HUES6 (cell line): ENCODE measurements at regions not wholly inside any gene's neighbourhood (a gene's known extent, or its start where the extent isn't known, plus 50 kb on each side); places are given as distances from the start of the nearest gene placed in this dataset.

ENCODE experiments used
- H3K27ac ChIP-seq: 2 replicates; pipeline ENCODE4 v1.7.0; 2013; ENCODE audit warnings: low read depth, mild to moderate bottlenecking, low read length, inconsistent platforms
- H3K27me3 ChIP-seq: 2 replicates; pipeline ENCODE4 v1.6.1; 2013; ENCODE audit warnings: low read length; ENCODE audit not compliant: control insufficient read depth, insufficient read depth
- H3K36me3 ChIP-seq: 2 replicates; pipeline ENCODE4 v1.6.1; 2013; ENCODE audit warnings: low read length; ENCODE audit not compliant: control insufficient read depth, insufficient read depth
- H3K4me1 ChIP-seq: 2 replicates; pipeline ENCODE4 v1.6.1; 2013; ENCODE audit warnings: low read length; ENCODE audit not compliant: control insufficient read depth, insufficient read depth
- H3K4me3 ChIP-seq: 2 replicates; pipeline ENCODE4 v1.5.1; 2013; ENCODE audit warnings: low read depth, low read length
- H3K9ac ChIP-seq: one replicate; pipeline ENCODE4 v1.6.1; 2013; ENCODE audit warnings: mild to moderate bottlenecking, low read length
- H3K9me3 ChIP-seq: 2 replicates; pipeline ENCODE4 v1.6.1; 2013; ENCODE audit warnings: low read depth, low read length; ENCODE audit not compliant: control insufficient read depth, insufficient read depth

GRCh38 chr11:127567237-127567932, 566.8 kb upstream of the KIRREL3 start:
- Histone ChIP-seq H3K27me3 (no peaks in the 10 kb centered on the region), H3K4me1 (peaks cover 15% of the 10 kb centered on the region), H3K4me3 (no peak overlapping the region), H3K27ac (no peak overlapping the region), H3K9ac (no peak overlapping the region), H3K9me3 (no peaks in the 10 kb centered on the region), H3K36me3 (no peaks in the 10 kb centered on the region)

GRCh38 chr11:127564810-127565209, 564.2 kb upstream of the KIRREL3 start:
- Histone ChIP-seq H3K4me1 (peaks cover 15% of the 10 kb centered on the region), H3K4me3 (no peak overlapping the region), H3K9me3 (no peaks in the 10 kb centered on the region), H3K27me3 (no peaks in the 10 kb centered on the region), H3K9ac (no peak overlapping the region), H3K27ac (no peak overlapping the region), H3K36me3 (no peaks in the 10 kb centered on the region)

- H3K4me3 ChIP-seq, result no peak overlapping the region
- H3K27ac ChIP-seq, result no peak overlapping the region
- no peaks in the 10 kb centered on the region for H3K27me3 ChIP-seq
- H3K36me3 ChIP-seq, result no peaks in the 10 kb centered on the region
- H3K9me3 ChIP-seq, result no peaks in the 10 kb centered on the region
- H3K4me1 ChIP-seq, result peaks cover 2% of the 10 kb centered on the region; the same call in 1 of the 2 replicates
- H3K9ac ChIP-seq, result no peak overlapping the region
Observed at GRCh38 chr11:127559978-127560377, 559.4 kb upstream of the KIRREL3 start.

- H3K27ac ChIP-seq, result no peak overlapping the region
- no peaks in the 10 kb centered on the region for H3K9me3 ChIP-seq
- no peaks in the 10 kb centered on the region for H3K27me3 ChIP-seq
- no peak overlapping the region for H3K9ac ChIP-seq
- no peak overlapping the region for H3K4me3 ChIP-seq
- H3K4me1 ChIP-seq, result no peaks in the 10 kb centered on the region
- no peaks in the 10 kb centered on the region for H3K36me3 ChIP-seq
Observed at GRCh38 chr11:127552446-127552845, 551.9 kb upstream of the KIRREL3 start.

- Histone ChIP-seq H3K9me3 (no peaks in the 10 kb centered on the region), H3K4me3 (no peak overlapping the region), H3K27me3 (no peaks in the 10 kb centered on the region), H3K9ac (no peak overlapping the region), H3K4me1 (no peaks in the 10 kb centered on the region), H3K36me3 (no peaks in the 10 kb centered on the region), H3K27ac (no peak overlapping the region)
Observed at GRCh38 chr11:127531167-127531566, 530.6 kb upstream of the KIRREL3 start.

- Histone ChIP-seq H3K9ac (no peak overlapping the region), H3K27ac (no peak overlapping the region), H3K4me3 (no peak overlapping the region)
Observed at GRCh38 chr11:127528297-127528696, 527.7 kb upstream of the KIRREL3 start.

GRCh38 chr11:127524618-127525017, 524.0 kb upstream of the KIRREL3 start:
- no peak overlapping the region for H3K4me3 ChIP-seq
- H3K27me3 ChIP-seq, result no peaks in the 10 kb centered on the region
- no peaks in the 10 kb centered on the region for H3K36me3 ChIP-seq
- no peaks in the 10 kb centered on the region for H3K9me3 ChIP-seq
- H3K27ac ChIP-seq, result no peak overlapping the region
- no peaks in the 10 kb centered on the region for H3K4me1 ChIP-seq
- H3K9ac ChIP-seq, result no peak overlapping the region

More at GRCh38 chr11:127528297-127528696, 527.7 kb upstream of the KIRREL3 start:
- no peaks in the 10 kb centered on the region for H3K9me3 ChIP-seq
- H3K36me3 ChIP-seq, result no peaks in the 10 kb centered on the region
- H3K4me1 ChIP-seq, result no peaks in the 10 kb centered on the region
- no peaks in the 10 kb centered on the region for H3K27me3 ChIP-seq

GRCh38 chr11:127521413-127521812, 520.8 kb upstream of the KIRREL3 start:
- Histone ChIP-seq H3K36me3 (no peaks in the 10 kb centered on the region), H3K9me3 (no peaks in the 10 kb centered on the region), H3K27me3 (no peaks in the 10 kb centered on the region), H3K4me3 (no peak overlapping the region), H3K27ac (no peak overlapping the region), H3K9ac (no peak overlapping the region), H3K4me1 (no peaks in the 10 kb centered on the region)

GRCh38 chr11:127507851-127508250, 507.3 kb upstream of the KIRREL3 start:
- Histone ChIP-seq H3K27me3 (no peaks in the 10 kb centered on the region), H3K4me1 (no peaks in the 10 kb centered on the region), H3K36me3 (no peaks in the 10 kb centered on the region), H3K27ac (no peak overlapping the region), H3K9me3 (no peaks in the 10 kb centered on the region), H3K9ac (no peak overlapping the region), H3K4me3 (no peak overlapping the region)

- no peaks in the 10 kb centered on the region for H3K4me1 ChIP-seq
- H3K36me3 ChIP-seq, result no peaks in the 10 kb centered on the region
- no peaks in the 10 kb centered on the region for H3K27me3 ChIP-seq
- no peaks in the 10 kb centered on the region for H3K9me3 ChIP-seq
- H3K4me3 ChIP-seq, result no peak overlapping the region
- H3K9ac ChIP-seq, result no peak overlapping the region
- no peak overlapping the region for H3K27ac ChIP-seq
Observed at GRCh38 chr11:127506647-127507046, 506.1 kb upstream of the KIRREL3 start.

GRCh38 chr11:127506126-127506525, 505.6 kb upstream of the KIRREL3 start:
- no peak overlapping the region for H3K27ac ChIP-seq
- no peaks in the 10 kb centered on the region for H3K4me1 ChIP-seq
- no peak overlapping the region for H3K4me3 ChIP-seq
- no peaks in the 10 kb centered on the region for H3K36me3 ChIP-seq
- H3K9ac ChIP-seq, result no peak overlapping the region
- H3K27me3 ChIP-seq, result no peaks in the 10 kb centered on the region
- H3K9me3 ChIP-seq, result no peaks in the 10 kb centered on the region
